GM12878 (cell line): ENCODE measurements at regions not wholly inside any gene's neighbourhood (a gene's known extent, or its start where the extent isn't known, plus 50 kb on each side); places are given as distances from the start of the nearest gene placed in this dataset.

ENCODE experiments used
- ATAC-seq: fragments of 200-7000 bp; cut with Tn5 transposase; 3 replicates; pipeline ENCODE4 v1.9.1; 2020; ENCODE audit warnings: mild to moderate bottlenecking, moderate library complexity
- BruUV-seq: library from RNA; stranded (reverse); fragments of 400-500 nt; replicated peaks from 2 replicates; lab custom pipeline; 2021; lab: Mats Ljungman, UMichigan
- CTCF ChIA-PET: fragments of 300-600 bp; sonication (Branson Sonifier 250); formaldehyde crosslinking; extraction: SDS; loops from one replicate; lab custom pipeline; 2021; ENCODE audit warnings: inconsistent platforms; lab: Yijun Ruan, JAX
- POLR2A ChIA-PET: fragments of 350-600 bp; formaldehyde crosslinking; extraction: SDS; loops from one replicate; lab custom pipeline; 2021; ENCODE audit warnings: inconsistent platforms; lab: Charles Lee
- RAD21 ChIA-PET: fragments of 300-600 bp; sonication (Branson Sonifier 250); formaldehyde crosslinking; loops from one replicate; lab custom pipeline; 2023; ENCODE audit warnings: antibody characterized with exemption; ENCODE audit not compliant: unreplicated experiment; lab: Charles Lee
- SMC1A ChIA-PET: fragments of 300-600 bp; sonication (Branson Sonifier 250); formaldehyde crosslinking; loops from one replicate; lab custom pipeline; 2023; ENCODE audit not compliant: unreplicated experiment, uncharacterized antibody; lab: Charles Lee
- DNase-seq: peaks from one replicate; pipeline ENCODE4 v3.0.0-alpha.2; 2011; ENCODE audit warnings: low read depth, low spot score
- FAIRE-seq: peaks from 3 replicates; lab custom pipeline; 2011; peaks lifted over from hg19 to GRCh38; lab: Jason Lieb, UNC
- H2AFZ ChIP-seq: 2 replicates; pipeline ENCODE4 v1.6.0; 2011; ENCODE audit warnings: low read depth, low read length, control low read depth; ENCODE audit not compliant: control insufficient read depth
- H3K27ac ChIP-seq: 2 replicates; pipeline ENCODE4 v1.5.1; 2011; ENCODE audit warnings: control low read depth; ENCODE audit not compliant: control insufficient read depth, insufficient read depth
- H3K27me3 ChIP-seq, 2 experiments: replicated peaks in 1 of 2; 2 replicates each; pipeline versions ENCODE4 v1.6.0 to v1.6.1; 2011; ENCODE audit warnings: low read length in 1 of 2; ENCODE audit not compliant: control insufficient read depth in 2 of 2, insufficient read depth in 2 of 2
- H3K36me3 ChIP-seq, 2 experiments: 2 replicates each; pipeline ENCODE4 v1.5.1; 2011; ENCODE audit warnings: low read length in 1 of 2; ENCODE audit not compliant: control insufficient read depth in 2 of 2, insufficient read depth in 2 of 2
- H3K4me1 ChIP-seq: 2 replicates; pipeline ENCODE4 v1.6.1; 2011; ENCODE audit warnings: mild to moderate bottlenecking, low read length, moderate library complexity, mixed read lengths; ENCODE audit not compliant: control insufficient read depth, insufficient read depth
- H3K4me2 ChIP-seq: 2 replicates; pipeline ENCODE4 v1.6.0; 2011; ENCODE audit warnings: control low read depth; ENCODE audit not compliant: control insufficient read depth, insufficient read depth
- H3K4me3 ChIP-seq: fragments of 200-600 bp; sonication (generic); 2 replicates; pipeline ENCODE4 v1.5.1; 2016
- H3K79me2 ChIP-seq: 2 replicates; pipeline ENCODE4 v1.6.0; 2011; ENCODE audit warnings: low read length; ENCODE audit not compliant: control insufficient read depth, insufficient read depth
- H3K9ac ChIP-seq: 2 replicates; pipeline ENCODE4 v1.8.0; 2011; ENCODE audit warnings: low read length, control low read depth, mixed read lengths; ENCODE audit not compliant: control insufficient read depth, insufficient read depth
- H3K9me3 ChIP-seq: replicated peaks from 3 replicates; pipeline ENCODE4 v1.5.1; 2011; ENCODE audit warnings: mild to moderate bottlenecking, low read length; ENCODE audit not compliant: control insufficient read depth, insufficient read depth
- H4K20me1 ChIP-seq: 2 replicates; pipeline ENCODE4 v1.6.0; 2011; ENCODE audit not compliant: control insufficient read depth, insufficient read depth
- BCL3 ChIP-seq: IDR thresholded peaks from 2 replicates; pipeline ENCODE4 v1.6.1; 2011; ENCODE audit warnings: borderline replicate concordance, low read depth, mild to moderate bottlenecking, moderate library complexity, low read length; ENCODE audit not compliant: insufficient read depth, poor library complexity, severe bottlenecking
- BCLAF1 ChIP-seq: fragments of 450-650 bp; IDR thresholded peaks from 2 replicates; pipeline ENCODE4 v1.6.1; 2017; ENCODE audit warnings: antibody characterized with exemption, mild to moderate bottlenecking, moderate library complexity
- BRCA1 ChIP-seq: IDR thresholded peaks from 2 replicates; pipeline ENCODE4 v1.6.1; 2011; ENCODE audit warnings: low read depth, low read length, improper control_type of control experiment
- CBX5 ChIP-seq: sonication (generic); IDR thresholded peaks from 2 replicates; pipeline ENCODE4 v1.6.1; 2016; ENCODE audit warnings: low read depth, moderate library complexity, mild to moderate bottlenecking, inconsistent platforms
- CHD1 ChIP-seq: IDR thresholded peaks from 2 replicates; pipeline ENCODE4 v1.6.1; 2012; ENCODE audit warnings: low read depth, low read length, improper control_type of control experiment
- CREB1 ChIP-seq: IDR thresholded peaks from 2 replicates; pipeline ENCODE4 v1.6.1; 2012; ENCODE audit warnings: low read depth, mild to moderate bottlenecking, inconsistent platforms
- IRF4 ChIP-seq: IDR thresholded peaks from 2 replicates; pipeline ENCODE4 v1.6.1; 2011; ENCODE audit warnings: low read depth, low read length
- MYB ChIP-seq: fragments of 150-350 bp; IDR thresholded peaks from 2 replicates; pipeline ENCODE4 v1.6.1; 2014; ENCODE audit warnings: mild to moderate bottlenecking, low read depth, low read length, borderline replicate concordance
- NR2C1 ChIP-seq: fragments of 450-650 bp; IDR thresholded peaks from 2 replicates; pipeline ENCODE4 v1.6.1; 2017; ENCODE audit warnings: antibody characterized with exemption, mild to moderate bottlenecking, moderate library complexity
- PKNOX1 ChIP-seq: fragments of 450-650 bp; IDR thresholded peaks from 2 replicates; pipeline ENCODE4 v1.6.1; 2016; ENCODE audit warnings: mild to moderate bottlenecking
- POLR2A ChIP-seq: IDR thresholded peaks from 2 replicates; pipeline ENCODE4 v1.6.1; 2011; ENCODE audit warnings: low read depth, mild to moderate bottlenecking, low read length
- RELA ChIP-seq: fragments of 450-650 bp; IDR thresholded peaks from 2 replicates; pipeline ENCODE4 v1.8.0; 2014; ENCODE audit warnings: borderline replicate concordance; ENCODE audit not compliant: partially characterized antibody
- SPI1 ChIP-seq: IDR thresholded peaks from 2 replicates; pipeline ENCODE4 v1.6.1; 2011; ENCODE audit warnings: low read depth, mild to moderate bottlenecking, low read length, moderate library complexity, borderline replicate concordance; ENCODE audit not compliant: insufficient read depth
- SUPT20H ChIP-seq: IDR thresholded peaks from 2 replicates; pipeline ENCODE4 v1.6.1; 2011; ENCODE audit warnings: low read depth, mild to moderate bottlenecking, low read length, moderate library complexity, borderline replicate concordance; ENCODE audit not compliant: control insufficient read depth
- ZNF592 ChIP-seq: fragments of 450-650 bp; IDR thresholded peaks from 2 replicates; pipeline ENCODE4 v1.6.1; 2017; ENCODE audit warnings: mild to moderate bottlenecking, moderate library complexity
- WGBS: methylation state at CpG from one replicate; pipeline ENCODE4 v1.1.6; 2016; ENCODE audit warnings: low lambda C conversion rate; ENCODE audit not compliant: insufficient replicate concordance, insufficient coverage; ENCODE audit errors: missing lambda C conversion rate; 5-methylcytosine and 5-hydroxymethylcytosine counted together
- in situ Hi-C: fragments of 300-500 bp; cut with MboI; formaldehyde crosslinking; loops from 9 replicates; pipeline ENCODE4 v1.14.3; 2018; ENCODE audit warnings: mixed read lengths
- intact Hi-C: fragments of 100-400 bp; cut with micrococcal nuclease; formaldehyde crosslinking; loops from one replicate; pipeline ENCODE4 v1.14.2; 2022; ENCODE audit not compliant: unreplicated experiment

GRCh38 chr5:96506376-96506775, 73.3 kb upstream of the PCSK1 start:
- H3K27me3 ChIP-seq, result no peaks in the 10 kb centered on the region
- CTCF ChIA-PET, result interaction anchor here (0.5 kb wide), 1 partner anchor 67 kb away, joined by 4 read pairs; no protein-coding TSS in a partner anchor
- no peak for ATAC-seq
- H3K36me3 ChIP-seq, result no peaks in the 10 kb centered on the region
- no peaks in the 10 kb centered on the region for H3K9me3 ChIP-seq
- 0% methylated on average over 1 of the region's 1 CpG for WGBS
- H3K4me2 ChIP-seq, result no peak overlapping the region
- H3K27ac ChIP-seq, result no peak overlapping the region
- no peak overlapping the region for H3K4me3 ChIP-seq
- intact Hi-C loops (no loop called here), in situ Hi-C loops (no loop called here)
- RAD21 ChIA-PET, result no interaction called here
- no TSS peak for BruUV-seq
- no peak overlapping the region for H3K9ac ChIP-seq
- H3K4me1 ChIP-seq, result no peaks in the 10 kb centered on the region
- POLR2A ChIA-PET, result no interaction called here
- DNase-seq, result no peak
- SMC1A ChIA-PET, result no interaction called here
- H3K79me2 ChIP-seq, result no peaks in the 10 kb centered on the region
- no peak overlapping the region for H2AFZ ChIP-seq
- no peak for FAIRE-seq
- no peaks in the 10 kb centered on the region; the same call in 1 of the 2 replicates for H4K20me1 ChIP-seq
- TF ChIP-seq PKNOX1 (no peak), IRF4 (no peak), CBX5 (no peak), CREB1 (no peak), MYB (no peak), BRCA1 (no peak), POLR2A (no peak), RELA (no peak), SPI1 (no peak), ZNF592 (no peak), BCL3 (no peak), SUPT20H (no peak), CHD1 (no peak), BCLAF1 (no peak), NR2C1 (no peak)
